SK-N-SH (cell line): ENCODE measurements at regions not wholly inside any gene's neighbourhood (a gene's known extent, or its start where the extent isn't known, plus 50 kb on each side); places are given as distances from the start of the nearest gene placed in this dataset.

Experiments
- CTCF ChIA-PET: fragments of 300-600, 350-600 bp; formaldehyde crosslinking; extraction: SDS; loops from one replicate; lab custom pipeline; 2021; lab: Yijun Ruan, JAX
- POLR2A ChIA-PET: fragments of 350-600 bp; sonication (Branson Sonifier 250); formaldehyde crosslinking; extraction: SDS; loops from one replicate; lab custom pipeline; 2020; ENCODE audit warnings: antibody characterized with exemption, inconsistent platforms; lab: Yijun Ruan, JAX
- DNase-seq: peaks from one replicate; pipeline ENCODE4 v3.0.0; 2012
- H2AFZ ChIP-seq: fragments of 200-600 bp; sonication (generic); 2 replicates; pipeline ENCODE4 v1.8.1; 2016; ENCODE audit warnings: antibody characterized with exemption, mild to moderate bottlenecking, low read depth
- H3F3A ChIP-seq: fragments of 200-600 bp; sonication (generic); replicated peaks from 2 replicates; pipeline ENCODE3; 2016; ENCODE audit warnings: antibody characterized with exemption, mild to moderate bottlenecking; ENCODE audit not compliant: insufficient read depth
- H3K27ac ChIP-seq, 2 experiments: fragments of 200-500 bp in 1 of 2; fragments of 200-600 bp in 1 of 2; sonication (Bioruptor generic) in 1 of 2; sonication (generic), shearing (Covaris generic) in 1 of 2; 2 replicates each; pipeline versions ENCODE4 v1.5.1 to v1.6.1; 2014 to 2016; ENCODE audit warnings: low read depth in 2 of 2, inconsistent platforms in 1 of 2, low read length in 1 of 2, mild to moderate bottlenecking in 1 of 2, mixed read lengths in 1 of 2
- H3K27me3 ChIP-seq: fragments of 200-600 bp; sonication (generic), shearing (Covaris generic); 2 replicates; pipeline ENCODE4 v1.6.1; 2016; ENCODE audit warnings: mixed run types; ENCODE audit not compliant: insufficient read depth
- H3K36me3 ChIP-seq, 2 experiments: fragments of 200-500 bp in 1 of 2; fragments of 200-600 bp in 1 of 2; sonication (Bioruptor generic) in 1 of 2; sonication (generic) in 1 of 2; replicated peaks in 1 of 2; 2 replicates each; pipeline versions ENCODE3 to v1.5.1; 2014 to 2016; ENCODE audit warnings: low read length in 1 of 2, mild to moderate bottlenecking in 1 of 2; ENCODE audit not compliant: insufficient read depth in 2 of 2, control insufficient read depth in 1 of 2
- H3K4me1 ChIP-seq, 2 experiments: fragments of 200-500 bp in 1 of 2; fragments of 200-600 bp in 1 of 2; sonication (Bioruptor generic) in 1 of 2; sonication (generic), shearing (Covaris generic) in 1 of 2; 2 replicates each; pipeline versions ENCODE4 v1.5.1 to v1.6.1; 2014 to 2016; ENCODE audit warnings: low read depth in 1 of 2, low read length in 1 of 2, mixed run types in 1 of 2; ENCODE audit not compliant: insufficient read depth in 2 of 2, control insufficient read depth in 1 of 2
- H3K4me2 ChIP-seq: fragments of 200-600 bp; sonication (generic), shearing (Covaris generic); 2 replicates; pipeline ENCODE4 v1.6.1; 2017; ENCODE audit warnings: mixed run types
- H3K4me3 ChIP-seq, 2 experiments: fragments of 200-500 bp in 1 of 2; fragments of 200-600 bp in 1 of 2; sonication (Bioruptor generic) in 1 of 2; sonication (generic), shearing (Covaris generic) in 1 of 2; 2 replicates each; pipeline versions ENCODE4 v1.5.1 to v1.8.1; 2014 to 2016; ENCODE audit warnings: low read depth in 2 of 2, inconsistent platforms in 1 of 2, low read length in 1 of 2, mild to moderate bottlenecking in 1 of 2, mixed read lengths in 1 of 2, moderate library complexity in 1 of 2
- H3K79me2 ChIP-seq: fragments of 200-600 bp; sonication (generic); 2 replicates; pipeline ENCODE4 v1.8.1; 2017; ENCODE audit warnings: mild to moderate bottlenecking; ENCODE audit not compliant: insufficient read depth
- H3K9ac ChIP-seq: fragments of 200-600 bp; sonication (generic); 2 replicates; pipeline ENCODE4 v1.6.1; 2017; ENCODE audit warnings: mixed run types
- H3K9me2 ChIP-seq: fragments of 200-600 bp; sonication (generic); 2 replicates; pipeline ENCODE4 v1.6.1; 2017; ENCODE audit warnings: mixed run types
- H3K9me3 ChIP-seq: fragments of 200-600 bp; sonication (generic); 2 replicates; pipeline ENCODE4 v1.6.1; 2017; ENCODE audit warnings: mixed run types, mild to moderate bottlenecking, moderate library complexity
- H4K20me1 ChIP-seq: fragments of 200-600 bp; sonication (generic); 2 replicates; pipeline ENCODE4 v1.6.1; 2017; ENCODE audit warnings: mild to moderate bottlenecking, mixed run types; ENCODE audit not compliant: insufficient read depth
- CHD2 ChIP-seq: fragments of 150-350 bp; IDR thresholded peaks from 2 replicates; pipeline ENCODE4 v1.6.1; 2018; ENCODE audit warnings: low read length; ENCODE audit not compliant: partially characterized antibody
- FOXM1 ChIP-seq: IDR thresholded peaks from 2 replicates; pipeline ENCODE4 v1.4.0; 2012; ENCODE audit warnings: low read depth, mild to moderate bottlenecking
- GATA2 ChIP-seq: sonication (generic); formaldehyde crosslinking; IDR thresholded peaks from 2 replicates; pipeline ENCODE4 v1.5.0; 2020; ENCODE audit warnings: mild to moderate bottlenecking, missing genetic modification reagents
- JUND ChIP-seq: IDR thresholded peaks from 2 replicates; pipeline ENCODE4 v1.4.0; 2012
- MEF2A ChIP-seq: IDR thresholded peaks from 2 replicates; pipeline ENCODE4 v1.4.0; 2012; ENCODE audit warnings: low read depth, borderline replicate concordance
- NFIC ChIP-seq: IDR thresholded peaks from 2 replicates; pipeline ENCODE4 v1.4.0; 2012; ENCODE audit warnings: borderline replicate concordance
- NRF1 ChIP-seq: IDR thresholded peaks from 2 replicates; pipeline ENCODE4 v1.6.1; 2012; ENCODE audit warnings: low read depth, mild to moderate bottlenecking, low read length
- SIN3A ChIP-seq: IDR thresholded peaks from 2 replicates; pipeline ENCODE4 v1.6.1; 2012; ENCODE audit warnings: low read depth, mild to moderate bottlenecking, low read length, moderate library complexity, borderline replicate concordance
- SMC3 ChIP-seq: IDR thresholded peaks from 2 replicates; pipeline ENCODE4 v1.6.1; 2012; ENCODE audit warnings: low read depth, low read length, improper control_type of control experiment
- WGBS: methylation state at CpG from one replicate; pipeline ENCODE4 v1.1.6; 2017; ENCODE audit warnings: low lambda C conversion rate; 5-methylcytosine and 5-hydroxymethylcytosine counted together
- TF ChIP-seq, protein P1 (sequence below): fragments of 150-350 bp; IDR thresholded peaks from 2 replicates; pipeline ENCODE4 v1.6.1; 2017; ENCODE audit warnings: antibody characterized with exemption, low read length, low read depth, borderline replicate concordance
- TF ChIP-seq, protein P2 (sequence below): IDR thresholded peaks from 2 replicates; pipeline ENCODE4 v1.4.0; 2012; ENCODE audit warnings: low read depth, borderline replicate concordance

DNA sequence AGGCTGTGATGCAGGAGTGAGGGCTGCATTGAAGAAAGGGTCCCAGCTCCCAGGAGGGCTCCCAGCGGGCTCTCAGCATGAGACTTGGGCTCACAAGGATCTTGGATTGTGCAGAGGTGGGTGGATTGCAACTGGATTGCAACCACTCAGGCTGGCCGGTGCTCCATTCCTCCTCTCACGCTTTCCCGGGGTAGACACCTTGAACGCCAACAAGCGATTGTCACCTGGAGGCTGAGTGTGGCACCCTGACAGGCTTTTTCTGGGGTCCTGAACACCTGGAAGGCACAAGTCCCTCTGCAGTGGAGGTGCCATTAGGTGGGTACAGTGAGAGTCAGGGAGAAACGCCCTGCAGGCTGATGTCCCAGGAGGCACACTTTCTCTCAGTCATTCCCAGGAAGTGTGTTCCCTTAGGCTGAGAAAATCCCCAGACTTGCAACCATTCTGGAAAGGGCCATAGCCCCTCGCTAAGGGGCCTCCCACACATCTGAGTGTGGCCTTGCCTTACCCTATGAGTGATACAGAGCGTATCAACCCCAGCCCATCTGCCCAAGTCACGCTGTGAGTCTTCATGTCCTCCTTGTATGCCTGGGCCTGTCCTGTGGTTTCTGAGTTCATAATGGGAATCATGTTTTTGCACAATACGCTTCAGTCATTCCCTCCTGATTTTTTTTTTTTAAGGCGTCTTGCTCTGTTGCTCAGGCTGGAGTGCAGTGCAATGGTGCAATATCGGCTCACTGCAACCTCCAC, 488.1 kb downstream of the IRX1 start:
- H3K79me2 ChIP-seq, result no peaks in the 10 kb centered on the region
- H2AFZ ChIP-seq, result no peak overlapping the region
- H3K4me3 ChIP-seq, result no peak overlapping the region
- H3K27ac ChIP-seq, result no peak overlapping the region
- POLR2A ChIA-PET, result no interaction called here
- H3K9me3 ChIP-seq, result no peaks in the 10 kb centered on the region
- H3K36me3 ChIP-seq, result no peaks in the 10 kb centered on the region
- 13% methylated on average over 11 of the region's 13 CpGs for WGBS
- H4K20me1 ChIP-seq, result no peaks in the 10 kb centered on the region
- H3K27me3 ChIP-seq, result no peaks in the 10 kb centered on the region
- H3K9me2 ChIP-seq, result no peaks in the 10 kb centered on the region
- CTCF ChIA-PET, result no interaction called here
- DNase-seq, result no peak
- H3K4me1 ChIP-seq, result no peaks in the 10 kb centered on the region
- no peak overlapping the region for H3K9ac ChIP-seq
- TF ChIP-seq JUND (no peak), NRF1 (no peak), FOXM1 (no peak), SIN3A (no peak), GATA2 (CRISPR knock-in tag) (no peak), CHD2 (no peak), NFIC (no peak), SMC3 (no peak)
- TF ChIP-seq, protein P1, sequence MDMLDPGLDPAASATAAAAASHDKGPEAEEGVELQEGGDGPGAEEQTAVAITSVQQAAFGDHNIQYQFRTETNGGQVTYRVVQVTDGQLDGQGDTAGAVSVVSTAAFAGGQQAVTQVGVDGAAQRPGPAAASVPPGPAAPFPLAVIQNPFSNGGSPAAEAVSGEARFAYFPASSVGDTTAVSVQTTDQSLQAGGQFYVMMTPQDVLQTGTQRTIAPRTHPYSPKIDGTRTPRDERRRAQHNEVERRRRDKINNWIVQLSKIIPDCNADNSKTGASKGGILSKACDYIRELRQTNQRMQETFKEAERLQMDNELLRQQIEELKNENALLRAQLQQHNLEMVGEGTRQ, result no peak
- TF ChIP-seq, protein P2, sequence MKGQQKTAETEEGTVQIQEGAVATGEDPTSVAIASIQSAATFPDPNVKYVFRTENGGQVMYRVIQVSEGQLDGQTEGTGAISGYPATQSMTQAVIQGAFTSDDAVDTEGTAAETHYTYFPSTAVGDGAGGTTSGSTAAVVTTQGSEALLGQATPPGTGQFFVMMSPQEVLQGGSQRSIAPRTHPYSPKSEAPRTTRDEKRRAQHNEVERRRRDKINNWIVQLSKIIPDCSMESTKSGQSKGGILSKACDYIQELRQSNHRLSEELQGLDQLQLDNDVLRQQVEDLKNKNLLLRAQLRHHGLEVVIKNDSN, result no peak
- TF ChIP-seq, all 33 proteins: peak for 0
- Histone ChIP-seq H3F3A (no peaks in the 10 kb centered on the region), H3K4me2 (no peak overlapping the region)

DNA sequence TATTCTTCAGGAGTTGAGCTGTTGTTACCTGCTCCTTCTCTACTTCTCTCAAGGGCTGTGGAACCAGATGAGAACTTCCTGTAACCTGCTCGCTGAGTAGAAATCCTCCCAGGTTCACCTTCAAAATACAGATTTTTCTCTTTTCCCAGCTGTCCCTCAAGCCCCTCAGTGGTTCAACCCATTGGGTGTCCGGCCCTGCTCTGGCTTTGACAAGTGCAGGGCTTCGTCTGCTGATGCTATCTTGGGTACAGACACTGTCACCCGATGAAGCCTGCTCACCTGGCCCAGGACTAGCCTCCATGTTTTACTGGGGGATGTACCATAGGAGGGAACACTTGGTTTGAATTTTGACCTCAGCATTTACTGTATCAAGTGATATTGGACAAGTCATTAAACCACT, 490.4 kb downstream of the IRX1 start:
- Histone ChIP-seq H3K4me3 (no peak overlapping the region), H3K4me2 (no peak overlapping the region), H2AFZ (no peak overlapping the region), H3K9ac (no peak overlapping the region), H3K9me3 (no peaks in the 10 kb centered on the region), H3K79me2 (no peaks in the 10 kb centered on the region), H4K20me1 (no peaks in the 10 kb centered on the region), H3K36me3 (no peaks in the 10 kb centered on the region), H3K27ac (no peak overlapping the region), H3K4me1 (no peaks in the 10 kb centered on the region), H3K27me3 (no peaks in the 10 kb centered on the region), H3F3A (no peaks in the 10 kb centered on the region), H3K9me2 (no peaks in the 10 kb centered on the region)
- 4% methylated on average over 4 of the region's 4 CpGs for WGBS
- CTCF ChIA-PET, result interaction anchor here (0.6 kb wide), 1 partner anchor 1094 kb away, joined by 3 read pairs; no protein-coding TSS in a partner anchor
- POLR2A ChIA-PET, result no interaction called here
- no peak for TF ChIP-seq MEF2A
- DNase-seq, result no peak
